ENCODE measurements at regions not wholly inside any gene's neighbourhood (a gene's known extent, or its start where the extent isn't known, plus 50 kb on each side); places are given as distances from the start of the nearest gene placed in this dataset.

DNA sequence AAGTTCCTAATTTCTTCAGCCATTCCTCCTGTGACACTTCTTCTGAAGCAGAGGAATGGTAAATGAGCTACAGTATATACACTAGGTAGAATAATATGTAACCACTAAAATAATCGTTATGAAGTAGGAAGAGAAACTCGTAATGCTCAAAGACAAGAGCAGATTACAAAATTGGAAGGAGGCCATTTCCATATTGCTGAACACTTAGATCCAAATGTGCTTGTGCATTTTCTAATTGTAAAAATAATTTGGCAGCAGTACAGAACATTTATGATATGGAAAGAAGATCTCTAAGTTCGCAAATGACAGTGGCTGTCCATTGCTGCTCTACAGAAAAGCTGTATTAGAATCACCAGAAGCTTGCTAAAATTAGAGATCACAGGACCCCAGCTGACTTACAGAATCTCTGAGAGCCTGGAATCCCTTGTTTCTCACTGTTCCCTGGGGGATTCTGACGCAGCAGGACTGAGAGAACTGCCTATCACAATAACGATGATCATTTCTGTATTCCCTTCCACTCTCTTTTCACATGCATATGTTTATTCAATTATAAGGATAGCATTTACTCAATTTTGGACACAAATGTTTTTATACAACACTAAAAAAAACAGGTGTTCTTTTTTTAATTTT lies 242.1 kb downstream of the OMA1 start:
- DNase-seq, result no peak
- Histone ChIP-seq H3K4me1 (no peaks in the 10 kb centered on the region), H3K4me3 (no peak overlapping the region), H3K36me3 (no peaks in the 10 kb centered on the region), H3K27ac (no peak overlapping the region), H3K27me3 (ENCODE audit: low read depth) (no peaks in the 10 kb centered on the region), H3K9me3 (no peaks in the 10 kb centered on the region)
- TF ChIP-seq, protein P1, sequence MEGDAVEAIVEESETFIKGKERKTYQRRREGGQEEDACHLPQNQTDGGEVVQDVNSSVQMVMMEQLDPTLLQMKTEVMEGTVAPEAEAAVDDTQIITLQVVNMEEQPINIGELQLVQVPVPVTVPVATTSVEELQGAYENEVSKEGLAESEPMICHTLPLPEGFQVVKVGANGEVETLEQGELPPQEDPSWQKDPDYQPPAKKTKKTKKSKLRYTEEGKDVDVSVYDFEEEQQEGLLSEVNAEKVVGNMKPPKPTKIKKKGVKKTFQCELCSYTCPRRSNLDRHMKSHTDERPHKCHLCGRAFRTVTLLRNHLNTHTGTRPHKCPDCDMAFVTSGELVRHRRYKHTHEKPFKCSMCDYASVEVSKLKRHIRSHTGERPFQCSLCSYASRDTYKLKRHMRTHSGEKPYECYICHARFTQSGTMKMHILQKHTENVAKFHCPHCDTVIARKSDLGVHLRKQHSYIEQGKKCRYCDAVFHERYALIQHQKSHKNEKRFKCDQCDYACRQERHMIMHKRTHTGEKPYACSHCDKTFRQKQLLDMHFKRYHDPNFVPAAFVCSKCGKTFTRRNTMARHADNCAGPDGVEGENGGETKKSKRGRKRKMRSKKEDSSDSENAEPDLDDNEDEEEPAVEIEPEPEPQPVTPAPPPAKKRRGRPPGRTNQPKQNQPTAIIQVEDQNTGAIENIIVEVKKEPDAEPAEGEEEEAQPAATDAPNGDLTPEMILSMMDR (IDR thresholded peaks at IDR 0.05), result no peak
- intact Hi-C loops (cut with DNase I), result no loop called here
- ATAC-seq, result no peak

DNA sequence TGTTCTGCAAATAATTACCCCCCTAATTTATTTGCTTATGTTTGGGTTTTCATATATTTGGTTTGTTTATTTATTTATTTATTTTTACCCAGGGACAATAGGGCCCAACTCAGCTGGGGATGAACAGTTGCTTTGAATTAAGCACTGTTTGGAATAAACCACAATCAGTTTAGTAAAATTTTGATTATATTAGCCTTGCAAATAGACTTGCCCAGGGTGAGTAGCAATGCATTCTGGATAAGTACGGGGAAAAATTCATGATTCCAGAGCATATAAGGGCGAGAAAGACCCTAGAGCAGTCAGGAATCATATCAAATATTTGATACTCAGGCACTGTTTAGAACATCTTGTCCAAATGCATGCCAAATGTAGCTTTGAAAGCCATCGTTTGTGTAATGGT lies 242.7 kb downstream of the OMA1 start:
- no peaks in the 10 kb centered on the region for H3K4me1 ChIP-seq
- no peak overlapping the region for H3K27ac ChIP-seq
- H3K9me3 ChIP-seq, result no peaks in the 10 kb centered on the region
- TF ChIP-seq, protein P1 (IDR thresholded peaks at IDR 0.05), result no peak
- no peak for DNase-seq
- no peaks in the 10 kb centered on the region for H3K27me3 ChIP-seq (ENCODE audit: low read depth)
- no peaks in the 10 kb centered on the region for H3K36me3 ChIP-seq
- intact Hi-C loops (cut with DNase I), result no loop called here
- no peak overlapping the region for H3K4me3 ChIP-seq
- ATAC-seq, result no peak

DNA sequence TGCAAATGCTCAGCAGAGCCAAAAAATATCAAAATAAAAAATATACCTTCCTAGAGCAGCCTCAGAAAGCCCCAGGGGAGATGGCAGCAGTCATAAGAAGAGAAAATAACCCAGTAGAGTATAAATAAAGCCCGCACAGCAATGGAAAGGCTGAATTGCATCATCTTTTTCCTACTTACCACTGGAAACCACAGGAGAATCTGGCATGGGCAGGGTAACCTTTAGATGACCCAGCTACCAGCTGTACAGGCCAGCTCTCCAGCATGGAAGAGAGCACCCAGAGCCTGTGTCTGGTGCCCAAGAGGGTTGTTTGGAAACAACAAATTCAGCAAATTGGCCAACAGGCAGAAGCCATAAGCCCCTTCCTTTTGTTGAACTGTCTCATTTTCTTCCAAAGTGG lies 253.1 kb downstream of the OMA1 start:
- H3K36me3 ChIP-seq, result no peaks in the 10 kb centered on the region
- no peak overlapping the region for H3K4me3 ChIP-seq
- TF ChIP-seq, protein P1 (IDR thresholded peaks at IDR 0.05), result no peak
- DNase-seq (no peak), ATAC-seq (no peak)
- intact Hi-C loops (cut with DNase I), result no loop called here
- no peaks in the 10 kb centered on the region for H3K9me3 ChIP-seq
- no peaks in the 10 kb centered on the region for H3K4me1 ChIP-seq
- no peak overlapping the region for H3K27ac ChIP-seq
- no peaks in the 10 kb centered on the region for H3K27me3 ChIP-seq (ENCODE audit: low read depth)

DNA sequence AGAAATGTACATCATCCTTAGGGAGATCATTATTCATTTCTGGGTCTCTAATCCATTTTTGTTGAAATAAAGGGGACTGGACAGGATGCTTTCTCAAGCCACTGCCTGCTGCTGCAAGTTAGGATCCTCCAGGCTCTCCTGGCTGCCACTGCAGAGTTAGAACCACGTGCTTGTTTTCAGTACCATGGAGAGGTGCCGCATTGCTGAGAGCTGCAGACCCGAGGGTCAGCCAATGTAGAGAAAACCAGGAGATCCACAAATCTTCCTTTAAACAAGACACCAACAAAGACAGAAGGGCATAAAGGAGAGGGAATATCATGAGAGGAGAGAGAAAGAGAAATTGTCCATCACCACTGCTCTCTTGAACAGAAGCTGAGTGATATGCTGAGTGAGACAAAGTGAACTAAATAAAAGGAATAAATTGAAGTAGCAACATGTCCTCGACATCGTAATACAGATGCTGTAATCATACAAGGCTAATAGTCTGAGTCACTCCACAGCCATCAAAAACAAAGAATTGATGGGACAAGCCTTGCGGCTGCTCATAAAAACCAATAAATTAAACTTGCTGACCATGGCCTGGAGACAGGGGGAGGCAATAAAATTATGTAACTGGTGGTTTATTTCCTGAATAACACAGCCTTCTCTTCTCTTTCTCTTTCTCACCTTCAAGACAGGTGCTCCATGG lies 255.7 kb downstream of the OMA1 start:
- Histone ChIP-seq H3K4me3 (no peak overlapping the region), H3K36me3 (no peaks in the 10 kb centered on the region), H3K4me1 (no peaks in the 10 kb centered on the region), H3K27ac (no peak overlapping the region), H3K27me3 (ENCODE audit: low read depth) (no peaks in the 10 kb centered on the region), H3K9me3 (no peaks in the 10 kb centered on the region)
- intact Hi-C loops (cut with DNase I), result no loop called here
- ATAC-seq (no peak), DNase-seq (no peak)
- TF ChIP-seq, protein P1 (IDR thresholded peaks at IDR 0.05), result no peak

DNA sequence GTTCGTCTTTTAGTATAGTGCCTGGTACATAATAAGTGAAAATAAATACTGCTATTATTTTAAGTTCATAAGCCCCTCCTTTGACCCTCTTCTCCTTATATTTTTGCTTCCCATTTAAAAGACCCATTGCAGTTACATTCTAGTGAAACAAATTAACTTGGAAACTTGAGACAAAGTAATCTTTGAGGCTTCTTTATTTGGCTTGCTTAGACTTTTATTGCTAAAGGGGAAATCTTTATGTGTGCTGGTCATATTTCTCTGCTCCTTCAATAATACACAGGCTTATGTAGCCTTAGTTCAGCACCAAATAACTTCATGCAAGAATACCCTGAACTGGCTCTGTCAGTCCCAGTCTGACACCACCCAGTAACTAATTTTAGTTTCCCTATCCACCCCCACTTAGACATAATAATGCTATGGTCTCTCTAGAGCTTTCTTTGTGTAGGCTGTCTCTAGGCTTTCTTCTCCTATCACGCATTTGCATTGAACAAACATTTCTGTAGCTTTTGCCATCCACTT lies 257.8 kb downstream of the OMA1 start:
- no peaks in the 10 kb centered on the region for H3K27me3 ChIP-seq (ENCODE audit: low read depth)
- H3K27ac ChIP-seq, result no peak overlapping the region
- no peaks in the 10 kb centered on the region for H3K36me3 ChIP-seq
- H3K4me1 ChIP-seq, result no peaks in the 10 kb centered on the region
- intact Hi-C loops (cut with DNase I), result no loop called here
- H3K4me3 ChIP-seq, result no peak overlapping the region
- DNase-seq (no peak), ATAC-seq (no peak)
- no peaks in the 10 kb centered on the region for H3K9me3 ChIP-seq
- TF ChIP-seq, protein P1 (IDR thresholded peaks at IDR 0.05), result no peak
